CD8-positive, alpha-beta memory T cell (primary cell): ENCODE measurements at regions not wholly inside any gene's neighbourhood (a gene's known extent, or its start where the extent isn't known, plus 50 kb on each side); places are given as distances from the start of the nearest gene placed in this dataset.

Source experiments
- CTCF ChIA-PET: fragments of 350-600 bp; sonication (Branson Sonifier 250); formaldehyde crosslinking; loops from one replicate; lab custom pipeline; 2021; ENCODE audit warnings: antibody characterized with exemption; lab: Charles Lee
- POLR2A ChIA-PET: fragments of 350-600 bp; sonication (Branson Sonifier 250); formaldehyde crosslinking; loops from one replicate; lab custom pipeline; 2021; ENCODE audit warnings: antibody characterized with exemption; lab: Charles Lee
- DNase-seq, 5 donors: peaks; one replicate each; pipeline versions ENCODE4 v3.0.0 to v3.0.0-alpha.2; 2020 to 2022; ENCODE audit warnings: mixed read lengths in 1 of 5
- H3K27ac ChIP-seq: one replicate; pipeline ENCODE4 v1.7.0; 2013; ENCODE audit warnings: low read depth, mild to moderate bottlenecking, low read length, moderate library complexity
- H3K27me3 ChIP-seq: 2 replicates; pipeline ENCODE4 v1.7.0; 2013; ENCODE audit warnings: low read length, mild to moderate bottlenecking; ENCODE audit not compliant: insufficient read depth, poor library complexity, severe bottlenecking
- H3K36me3 ChIP-seq: 2 replicates; pipeline ENCODE4 v1.7.0; 2013; ENCODE audit warnings: mild to moderate bottlenecking, low read length, moderate library complexity; ENCODE audit not compliant: insufficient read depth
- H3K4me1 ChIP-seq: 2 replicates; pipeline ENCODE4 v1.7.0; 2013; ENCODE audit warnings: mild to moderate bottlenecking, low read length, moderate library complexity; ENCODE audit not compliant: insufficient read depth
- H3K4me3 ChIP-seq: 2 replicates; pipeline ENCODE4 v1.7.0; 2013; ENCODE audit warnings: mild to moderate bottlenecking, low read length
- H3K9me3 ChIP-seq: 2 replicates; pipeline ENCODE4 v1.7.0; 2013; ENCODE audit warnings: mild to moderate bottlenecking, low read length
- H3K27ac Mint-ChIP-seq, 8 donors: one replicate each; pipeline ENCODE4 v1.8.0; 2020 to 2021; ENCODE audit warnings: mixed read lengths in 8 of 8, mild to moderate bottlenecking in 6 of 8, inconsistent platforms in 3 of 8, moderate library complexity in 3 of 8
- H3K27me3 Mint-ChIP-seq, 2 donors: one replicate each; pipeline ENCODE4 v1.8.0; 2020 to 2021; ENCODE audit warnings: mixed read lengths in 2 of 2, mild to moderate bottlenecking in 1 of 2, moderate library complexity in 1 of 2
- H3K36me3 Mint-ChIP-seq, 3 donors: one replicate each; pipeline ENCODE4 v1.8.0; 2020 to 2021; ENCODE audit warnings: mixed read lengths in 3 of 3, inconsistent platforms in 1 of 3, mild to moderate bottlenecking in 1 of 3
- H3K4me1 Mint-ChIP-seq, 3 donors: one replicate each; pipeline ENCODE4 v1.8.0; 2020 to 2021; ENCODE audit warnings: mixed read lengths in 3 of 3, inconsistent platforms in 1 of 3, mild to moderate bottlenecking in 1 of 3
- H3K4me3 Mint-ChIP-seq, 7 donors: one replicate each; pipeline ENCODE4 v1.8.0; 2020 to 2021; ENCODE audit warnings: mixed read lengths in 7 of 7, mild to moderate bottlenecking in 6 of 7, moderate library complexity in 4 of 7, inconsistent platforms in 2 of 7
- H3K9me3 Mint-ChIP-seq, 5 donors: one replicate each; pipeline ENCODE4 v1.8.0; 2020 to 2022; ENCODE audit warnings: mixed read lengths in 5 of 5, mild to moderate bottlenecking in 3 of 5, moderate library complexity in 2 of 5, inconsistent platforms in 1 of 5

GRCh38 chr3:104763007-104763406, 603.7 kb upstream of the ALCAM start:
- Mint-ChIP-seq H3K36me3 (no peaks in the 10 kb centered on the region), H3K9me3 (no peaks in the 10 kb centered on the region), H3K4me3 (no peak overlapping the region), H3K27ac (peak overlapping the region in 1 of 8 donors; percentile 7), H3K27me3 (no peaks in the 10 kb centered on the region), H3K4me1 (no peaks in the 10 kb centered on the region)
- Histone ChIP-seq H3K4me1 (no peaks in the 10 kb centered on the region), H3K36me3 (no peaks in the 10 kb centered on the region), H3K9me3 (no peaks in the 10 kb centered on the region), H3K4me3 (no peak overlapping the region), H3K27ac (no peak overlapping the region), H3K27me3 (no peaks in the 10 kb centered on the region)
- no peak for DNase-seq
- ChIA-PET POLR2A (no interaction called here), CTCF (no interaction called here)

GRCh38 chr3:104764496-104764895, 602.2 kb upstream of the ALCAM start:
- H3K4me3 ChIP-seq, result no peak overlapping the region
- Mint-ChIP-seq H3K36me3 (no peaks in the 10 kb centered on the region), H3K9me3 (no peaks in the 10 kb centered on the region), H3K27ac (peak overlapping the region in 1 of 8 donors; percentile 43), H3K4me3 (no peak overlapping the region), H3K4me1 (no peaks in the 10 kb centered on the region), H3K27me3 (no peaks in the 10 kb centered on the region)
- H3K4me1 ChIP-seq, result no peaks in the 10 kb centered on the region
- no peaks in the 10 kb centered on the region for H3K36me3 ChIP-seq
- H3K27me3 ChIP-seq, result no peaks in the 10 kb centered on the region
- H3K27ac ChIP-seq, result no peak overlapping the region
- POLR2A ChIA-PET, result no interaction called here
- H3K9me3 ChIP-seq, result no peaks in the 10 kb centered on the region
- DNase-seq, result no peak
- CTCF ChIA-PET, result no interaction called here

GRCh38 chr3:104768886-104769285, 597.8 kb upstream of the ALCAM start:
- ChIA-PET CTCF (no interaction called here), POLR2A (no interaction called here)
- no peaks in the 10 kb centered on the region for H3K9me3 ChIP-seq
- no peak overlapping the region for H3K27ac Mint-ChIP-seq
- H3K9me3 Mint-ChIP-seq, result no peaks in the 10 kb centered on the region
- H3K4me1 ChIP-seq, result no peaks in the 10 kb centered on the region
- no peaks in the 10 kb centered on the region for H3K4me1 Mint-ChIP-seq
- H3K36me3 Mint-ChIP-seq, result no peaks in the 10 kb centered on the region
- H3K27me3 Mint-ChIP-seq, result no peaks in the 10 kb centered on the region
- H3K36me3 ChIP-seq, result no peaks in the 10 kb centered on the region
- no peaks in the 10 kb centered on the region for H3K27me3 ChIP-seq
- no peak overlapping the region for H3K4me3 Mint-ChIP-seq
- no peak for DNase-seq
- H3K27ac ChIP-seq, result no peak overlapping the region
- no peak overlapping the region for H3K4me3 ChIP-seq

GRCh38 chr3:104779324-104779723, 587.4 kb upstream of the ALCAM start:
- no peak for DNase-seq
- no peaks in the 10 kb centered on the region for H3K4me1 Mint-ChIP-seq
- ChIA-PET CTCF (no interaction called here), POLR2A (no interaction called here)
- H3K27me3 ChIP-seq, result no peaks in the 10 kb centered on the region
- no peak overlapping the region for H3K27ac Mint-ChIP-seq
- H3K4me3 ChIP-seq, result no peak overlapping the region
- H3K36me3 Mint-ChIP-seq, result no peaks in the 10 kb centered on the region
- H3K27ac ChIP-seq, result no peak overlapping the region
- H3K9me3 ChIP-seq, result no peaks in the 10 kb centered on the region
- no peak overlapping the region for H3K4me3 Mint-ChIP-seq
- no peaks in the 10 kb centered on the region for H3K27me3 Mint-ChIP-seq
- no peaks in the 10 kb centered on the region for H3K4me1 ChIP-seq
- no peaks in the 10 kb centered on the region for H3K36me3 ChIP-seq
- peaks cover 0 to 6% (median 0%) of the 10 kb centered on the region in 5 donors for H3K9me3 Mint-ChIP-seq

- no peaks in the 10 kb centered on the region for H3K36me3 ChIP-seq
- H3K9me3 Mint-ChIP-seq, result peaks cover 0 to 6% (median 0%) of the 10 kb centered on the region in 5 donors
- H3K4me1 Mint-ChIP-seq, result no peaks in the 10 kb centered on the region
- H3K27ac Mint-ChIP-seq, result no peak overlapping the region
- H3K27me3 Mint-ChIP-seq, result no peaks in the 10 kb centered on the region
- CTCF ChIA-PET, result no interaction called here
- H3K4me3 ChIP-seq, result no peak overlapping the region
- H3K4me3 Mint-ChIP-seq, result no peak overlapping the region
- H3K36me3 Mint-ChIP-seq, result no peaks in the 10 kb centered on the region
- no peaks in the 10 kb centered on the region for H3K4me1 ChIP-seq
- no peaks in the 10 kb centered on the region for H3K27me3 ChIP-seq
- DNase-seq, result no peak
- POLR2A ChIA-PET, result no interaction called here
- no peak overlapping the region for H3K27ac ChIP-seq
- H3K9me3 ChIP-seq, result no peaks in the 10 kb centered on the region
Measured at GRCh38 chr3:104781112-104781511, 585.6 kb upstream of the ALCAM start.

DNA sequence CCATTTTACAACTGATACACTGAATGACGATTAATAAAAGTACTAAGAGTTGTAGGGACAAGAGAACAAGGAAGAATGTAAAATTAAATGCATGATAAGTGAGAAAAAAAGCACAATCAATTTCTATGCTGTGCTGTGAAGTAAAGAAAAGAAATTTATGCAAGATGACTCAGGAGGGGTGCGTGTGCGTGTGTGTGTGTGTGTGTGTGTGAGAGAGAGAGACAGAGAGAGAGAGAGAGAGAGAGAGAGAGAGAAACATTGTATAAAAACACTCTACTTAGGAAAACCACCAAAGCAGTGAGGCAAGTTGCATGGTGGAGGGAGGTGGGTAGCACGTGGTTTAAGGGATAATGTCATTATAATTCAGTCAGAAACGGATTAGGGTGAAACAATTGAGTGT, 580.8 kb upstream of the ALCAM start:
- no peak overlapping the region for H3K27ac Mint-ChIP-seq
- Histone ChIP-seq H3K9me3 (no peaks in the 10 kb centered on the region), H3K27me3 (no peaks in the 10 kb centered on the region), H3K4me3 (no peak overlapping the region), H3K27ac (no peak overlapping the region), H3K4me1 (no peaks in the 10 kb centered on the region), H3K36me3 (no peaks in the 10 kb centered on the region)
- ChIA-PET POLR2A (no interaction called here), CTCF (no interaction called here)
- H3K4me1 Mint-ChIP-seq, result no peaks in the 10 kb centered on the region
- DNase-seq, result no peak
- H3K9me3 Mint-ChIP-seq, result no peaks in the 10 kb centered on the region
- no peaks in the 10 kb centered on the region for H3K27me3 Mint-ChIP-seq
- no peaks in the 10 kb centered on the region for H3K36me3 Mint-ChIP-seq
- H3K4me3 Mint-ChIP-seq, result no peak overlapping the region

- Mint-ChIP-seq H3K36me3 (no peaks in the 10 kb centered on the region), H3K9me3 (no peaks in the 10 kb centered on the region), H3K27ac (no peak overlapping the region), H3K4me1 (no peaks in the 10 kb centered on the region), H3K4me3 (no peak overlapping the region), H3K27me3 (no peaks in the 10 kb centered on the region)
- CTCF ChIA-PET, result no interaction called here
- DNase-seq, result no peak
- Histone ChIP-seq H3K27ac (no peak overlapping the region), H3K4me3 (no peak overlapping the region), H3K27me3 (no peaks in the 10 kb centered on the region), H3K36me3 (no peaks in the 10 kb centered on the region), H3K9me3 (no peaks in the 10 kb centered on the region), H3K4me1 (no peaks in the 10 kb centered on the region)
- POLR2A ChIA-PET, result no interaction called here
Measured at GRCh38 chr3:104787306-104787705, 579.4 kb upstream of the ALCAM start.

- Histone ChIP-seq H3K36me3 (no peaks in the 10 kb centered on the region), H3K9me3 (no peaks in the 10 kb centered on the region), H3K27ac (no peak overlapping the region), H3K4me3 (no peak overlapping the region), H3K27me3 (no peaks in the 10 kb centered on the region), H3K4me1 (no peaks in the 10 kb centered on the region)
- H3K27me3 Mint-ChIP-seq, result no peaks in the 10 kb centered on the region
- no peaks in the 10 kb centered on the region for H3K4me1 Mint-ChIP-seq
- peaks cover 0 to 1% (median 0%) of the 10 kb centered on the region in 5 donors for H3K9me3 Mint-ChIP-seq
- DNase-seq, result no peak
- CTCF ChIA-PET, result no interaction called here
- POLR2A ChIA-PET, result no interaction called here
- H3K36me3 Mint-ChIP-seq, result no peaks in the 10 kb centered on the region
- no peak overlapping the region for H3K27ac Mint-ChIP-seq
- H3K4me3 Mint-ChIP-seq, result no peak overlapping the region
Measured at GRCh38 chr3:104788807-104789206, 577.9 kb upstream of the ALCAM start.

DNA sequence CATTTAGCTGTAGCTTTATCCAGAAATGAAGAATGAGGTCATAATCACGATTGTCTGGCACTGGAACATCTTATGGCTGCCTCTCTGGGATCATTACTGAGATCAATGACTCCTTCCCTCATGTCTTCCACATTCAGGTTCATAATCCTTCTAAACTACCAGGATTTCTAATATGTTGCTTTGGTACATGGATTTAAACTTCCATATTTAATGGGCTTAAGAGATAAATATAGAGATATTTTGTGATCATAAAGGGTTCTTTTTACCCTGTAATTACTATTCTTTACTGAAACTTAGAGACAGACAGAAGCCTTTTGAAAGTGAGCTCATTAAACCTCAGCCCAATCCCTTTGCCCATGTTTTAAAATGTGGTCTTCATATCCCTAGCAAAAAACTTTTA, 575.4 kb upstream of the ALCAM start:
- Mint-ChIP-seq H3K9me3 (peaks cover 0 to 2% (median 0%) of the 10 kb centered on the region in 5 donors), H3K27me3 (no peaks in the 10 kb centered on the region), H3K4me3 (no peak overlapping the region), H3K36me3 (no peaks in the 10 kb centered on the region), H3K27ac (no peak overlapping the region), H3K4me1 (no peaks in the 10 kb centered on the region)
- ChIA-PET POLR2A (no interaction called here), CTCF (no interaction called here)
- H3K27ac ChIP-seq, result no peak overlapping the region
- H3K36me3 ChIP-seq, result no peaks in the 10 kb centered on the region
- H3K9me3 ChIP-seq, result no peaks in the 10 kb centered on the region
- DNase-seq, result no peak
- no peak overlapping the region for H3K4me3 ChIP-seq
- H3K27me3 ChIP-seq, result no peaks in the 10 kb centered on the region
- no peaks in the 10 kb centered on the region for H3K4me1 ChIP-seq
